ENCODE measurements at regions not wholly inside any gene's neighbourhood (a gene's known extent, or its start where the extent isn't known, plus 50 kb on each side); places are given as distances from the start of the nearest gene placed in this dataset.

GRCh38 chr2:116877944-116878343, 936.5 kb upstream of the DDX18 start:
- H3K4me1 ChIP-seq = no peaks in the 10 kb centered on the region
- peaks cover 0 to 51% (median 0%) of the 10 kb centered on the region in 11 donors for H3K9me3 ChIP-seq
- TF ChIP-seq CTCF (IDR thresholded peaks at IDR 0.05) = no peak
- no peak overlapping the region for H3K4me3 ChIP-seq
- no peaks in the 10 kb centered on the region for H3K27me3 ChIP-seq
- H3K27ac ChIP-seq = no peak overlapping the region
- no peaks in the 10 kb centered on the region for H3K36me3 ChIP-seq
- intact Hi-C loops (cut with DNase I) = no loop called here
- no peak for DNase-seq
- WGBS, 2 donors = 83 to 90% methylated on average over 2 of the region's 2 CpGs
- no peak for ATAC-seq

- no peak for TF ChIP-seq CTCF (IDR thresholded peaks at IDR 0.05)
- Histone ChIP-seq H3K36me3 (no peaks in the 10 kb centered on the region), H3K27ac (no peak overlapping the region), H3K4me1 (no peaks in the 10 kb centered on the region), H3K4me3 (no peak overlapping the region), H3K27me3 (no peaks in the 10 kb centered on the region), H3K9me3 (peaks cover 0 to 49% (median 0%) of the 10 kb centered on the region in 11 donors)
- no peak for ATAC-seq
- no peak for DNase-seq
- 83 to 87% methylated on average over 2 of the region's 2 CpGs for WGBS, 2 donors
- intact Hi-C loops (cut with DNase I) = no loop called here
Measured at GRCh38 chr2:116879650-116880160, 934.8 kb upstream of the DDX18 start.

- DNase-seq = no peak
- no peak overlapping the region for H3K27ac ChIP-seq
- 73 to 76% methylated on average over 1 of the region's 1 CpG for WGBS, 2 donors
- no peaks in the 10 kb centered on the region for H3K27me3 ChIP-seq
- H3K9me3 ChIP-seq = peaks cover 0 to 59% (median 21%) of the 10 kb centered on the region in 11 donors
- no peak for TF ChIP-seq CTCF (IDR thresholded peaks at IDR 0.05)
- no peak for ATAC-seq
- no peaks in the 10 kb centered on the region for H3K4me1 ChIP-seq
- intact Hi-C loops (cut with DNase I) = no loop called here
- H3K4me3 ChIP-seq = no peak overlapping the region
- no peaks in the 10 kb centered on the region for H3K36me3 ChIP-seq
Measured at GRCh38 chr2:116891191-116891590, 923.3 kb upstream of the DDX18 start.

GRCh38 chr2:116911540-116911939, 903.0 kb upstream of the DDX18 start:
- H3K27me3 ChIP-seq = no peaks in the 10 kb centered on the region
- ATAC-seq = no peak
- no peaks in the 10 kb centered on the region for H3K36me3 ChIP-seq
- H3K4me1 ChIP-seq = no peaks in the 10 kb centered on the region
- DNase-seq = no peak
- H3K4me3 ChIP-seq = no peak overlapping the region
- intact Hi-C loops (cut with DNase I) = no loop called here
- TF ChIP-seq CTCF (IDR thresholded peaks at IDR 0.05) = no peak
- no peak overlapping the region for H3K27ac ChIP-seq
- H3K9me3 ChIP-seq = peaks cover 0 to 13% (median 0%) of the 10 kb centered on the region in 11 donors

Data from heart right ventricle (tissue), 16 donors.